Heart left ventricle (tissue), 16 donors: ENCODE measurements at regions not wholly inside any gene's neighbourhood (a gene's known extent, or its start where the extent isn't known, plus 50 kb on each side); places are given as distances from the start of the nearest gene placed in this dataset.

Source experiments
- ATAC-seq, 4 donors: fragments of 200-7000 bp; cut with Tn5 transposase; one replicate each; pipeline ENCODE4 v1.9.1; 2020 to 2022; ENCODE audit warnings: moderate library complexity in 4 of 4, mild to moderate bottlenecking in 3 of 4, moderate number of reproducible peaks in 1 of 4
- DNase-seq, 5 donors: peaks; one replicate each; pipeline ENCODE4 v3.0.0-alpha.2; 2020
- H3K27ac ChIP-seq, 12 donors: fragments of 200-600 bp; sonication (generic) in 4 of 12; one replicate each; pipeline versions ENCODE4 v1.5.0 to v1.8.0; 2016 to 2022; ENCODE audit warnings: mild to moderate bottlenecking in 2 of 12
- H3K27me3 ChIP-seq, 9 donors: fragments of 200-600 bp; sonication (generic) in 2 of 9; one replicate each; pipeline versions ENCODE4 v1.5.1 to v1.8.0; 2016 to 2022; ENCODE audit warnings: mild to moderate bottlenecking in 3 of 9
- H3K36me3 ChIP-seq, 9 donors: fragments of 200-600 bp; sonication (generic) in 2 of 9; one replicate each; pipeline versions ENCODE4 v1.5.0 to v1.8.0; 2018 to 2022; ENCODE audit warnings: mild to moderate bottlenecking in 2 of 9
- H3K4me1 ChIP-seq, 12 donors: fragments of 200-600 bp; sonication (generic) in 4 of 12; one replicate each; pipeline versions ENCODE4 v1.5.0 to v1.8.0; 2016 to 2022; ENCODE audit warnings: mild to moderate bottlenecking in 3 of 12
- H3K4me3 ChIP-seq, 12 donors: fragments of 200-600 bp; sonication (generic) in 4 of 12; one replicate each; pipeline versions ENCODE4 v1.5.0 to v1.8.0; 2017 to 2022; ENCODE audit warnings: mild to moderate bottlenecking in 9 of 12, moderate library complexity in 4 of 12
- H3K9me3 ChIP-seq, 12 donors: fragments of 200-600 bp; sonication (generic) in 4 of 12; one replicate each; pipeline versions ENCODE4 v1.5.0 to v1.8.0; 2016 to 2022; ENCODE audit warnings: mild to moderate bottlenecking in 1 of 12
- CTCF ChIP-seq, 12 donors: fragments of 200-600 bp; sonication (generic) in 4 of 12; IDR thresholded peaks; one replicate each; pipeline versions ENCODE4 v1.5.0 to v1.8.0; 2018 to 2022; ENCODE audit warnings: antibody characterized with exemption in 12 of 12, mild to moderate bottlenecking in 5 of 12
- POLR2A ChIP-seq, 2 donors: fragments of 450-650 bp; IDR thresholded peaks; one replicate each; pipeline ENCODE4 v1.6.1; 2017; ENCODE audit warnings: antibody characterized with exemption in 2 of 2, mild to moderate bottlenecking in 2 of 2, moderate library complexity in 2 of 2
- WGBS, 4 donors: extraction: QIAGEN DNeasy Blood & Tissue Kit in 2 of 4; methylation state at CpG; one replicate each; pipeline versions ENCODE4 v1.1.5 to v1.1.7; 2013 to 2018; 5-methylcytosine and 5-hydroxymethylcytosine counted together
- intact Hi-C, 10 donors: fragments of 100-400 bp; cut with DNase I; formaldehyde crosslinking; loops; one replicate each; pipeline versions ENCODE4 v1.11.1 to v1.14.2; 2022
- donor health status: ischemic (EF 13 %, LVEDD 7.1; RV severe dilation, severe dysfunction).
- donor health status: healthy with polysubstance abuse.
- donor health status: DM: no; HTN: yes; CAD: no.
- donor health status: DM: no; HTN: no; CAD: no.
- donor health status: ischemic (EF 25% LVEDD 6.9; RV normal size, moderate dysfunction).
- donor health status: ischemic (EF 25% LVEDD 5.7; RV mildly dilated, moderate dysfunction).
- donor health status: healthy.
- donor health status: DM: yes; HTN: yes; CAD: no.
- donor health status: ischemic (EF 35%, LVEDD 5.7; RV mildly dilated, moderate dysfunction).
- donor health status: nonischemic (EF 11% LVEDD 7.7; RV severe dilation, severe dysfunction).
- donor health status: DM: yes; HTN: yes; CAD: no.
- donor health status: PGD.
- donor health status: ischemic (EF 29% LVEDD 5.4; RV normal size, mild dysfunction).
- donor health status: nonischemic (EF 23%, LVEDD 6.1; RV moderate dilation, normal function).

DNA sequence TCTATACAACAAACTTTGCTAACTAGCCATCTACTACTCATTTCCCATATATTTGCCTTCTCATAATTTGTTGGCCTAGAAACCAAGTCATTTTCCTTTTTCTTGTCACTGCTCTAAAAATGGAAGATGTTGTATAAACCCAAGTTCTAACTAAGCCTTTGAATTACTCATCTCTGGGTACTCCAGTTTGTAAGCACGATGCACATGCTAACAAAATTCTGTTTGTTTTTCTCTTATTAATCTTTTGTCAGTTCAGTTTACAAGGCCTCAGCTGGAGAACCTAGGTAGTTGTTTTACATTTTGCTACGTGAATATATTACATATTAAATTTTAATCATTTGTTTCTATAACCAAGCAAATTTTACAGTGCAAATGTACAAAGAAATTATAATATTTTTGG lies 663.2 kb upstream of the RGS18 start:
- DNase-seq (no peak), ATAC-seq (no peak)
- intact Hi-C loops, result no loop called here
- H3K4me1 ChIP-seq, result no peaks in the 10 kb centered on the region
- no peaks in the 10 kb centered on the region for H3K27me3 ChIP-seq
- H3K27ac ChIP-seq, result no peak overlapping the region
- no peak overlapping the region for H3K4me3 ChIP-seq
- WGBS, 4 donors, result 77 to 87% (median 83%) methylated on average over 2 of the region's 2 CpGs
- H3K36me3 ChIP-seq, result no peaks in the 10 kb centered on the region
- no peak for TF ChIP-seq CTCF (IDR thresholded peaks at IDR 0.05)
- TF ChIP-seq POLR2A (IDR thresholded peaks at IDR 0.05), result no peak
- no peaks in the 10 kb centered on the region for H3K9me3 ChIP-seq

GRCh38 chr1:191498318-191498717 lies 659.9 kb upstream of the RGS18 start:
- Histone ChIP-seq H3K9me3 (no peaks in the 10 kb centered on the region), H3K36me3 (no peaks in the 10 kb centered on the region), H3K4me1 (no peaks in the 10 kb centered on the region), H3K27me3 (no peaks in the 10 kb centered on the region), H3K27ac (no peak overlapping the region), H3K4me3 (no peak overlapping the region)
- DNase-seq (no peak), ATAC-seq (no peak)
- TF ChIP-seq POLR2A (IDR thresholded peaks at IDR 0.05), result no peak
- no peak for TF ChIP-seq CTCF (IDR thresholded peaks at IDR 0.05)
- intact Hi-C loops, result no loop called here

DNA sequence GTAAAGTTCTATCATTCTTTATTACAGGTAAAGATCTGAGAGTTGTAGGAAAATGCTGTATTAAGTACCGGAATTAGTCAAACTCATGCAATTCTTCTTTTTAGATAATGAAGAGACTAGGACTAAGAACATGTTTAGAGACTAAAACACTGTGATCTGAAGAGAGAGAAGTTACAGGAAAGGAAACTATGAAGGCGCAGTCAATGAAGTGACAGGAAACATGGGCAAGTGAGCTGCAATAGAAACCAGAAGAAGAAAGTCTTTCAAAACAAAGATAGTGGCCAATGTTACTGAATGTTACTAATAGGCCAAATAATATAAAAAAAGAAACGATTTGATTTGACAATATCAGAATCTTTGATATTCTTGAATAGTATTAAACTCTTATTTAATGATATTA lies 659.4 kb upstream of the RGS18 start:
- 75 to 80% (median 78%) methylated on average over 3 of the region's 3 CpGs for WGBS, 4 donors
- Histone ChIP-seq H3K4me3 (no peak overlapping the region), H3K27me3 (no peaks in the 10 kb centered on the region), H3K27ac (no peak overlapping the region), H3K9me3 (no peaks in the 10 kb centered on the region), H3K36me3 (no peaks in the 10 kb centered on the region), H3K4me1 (no peaks in the 10 kb centered on the region)
- DNase-seq (no peak), ATAC-seq (no peak)
- intact Hi-C loops, result no loop called here
- TF ChIP-seq POLR2A (IDR thresholded peaks at IDR 0.05), result no peak
- TF ChIP-seq CTCF (IDR thresholded peaks at IDR 0.05), result no peak

GRCh38 chr1:191504999-191505398 lies 653.3 kb upstream of the RGS18 start:
- H3K4me3 ChIP-seq, result no peak overlapping the region
- H3K9me3 ChIP-seq, result peaks cover 0 to 4% (median 0%) of the 10 kb centered on the region in 12 donors
- H3K27me3 ChIP-seq, result no peaks in the 10 kb centered on the region
- intact Hi-C loops, result no loop called here
- no peaks in the 10 kb centered on the region for H3K36me3 ChIP-seq
- ATAC-seq, result no peak
- no peak overlapping the region for H3K27ac ChIP-seq
- no peaks in the 10 kb centered on the region for H3K4me1 ChIP-seq
- TF ChIP-seq POLR2A (IDR thresholded peaks at IDR 0.05), result no peak
- TF ChIP-seq CTCF (IDR thresholded peaks at IDR 0.05), result no peak
- no peak for DNase-seq
